AG04450 (cell line): ENCODE measurements at regions not wholly inside any gene's neighbourhood (a gene's known extent, or its start where the extent isn't known, plus 50 kb on each side); places are given as distances from the start of the nearest gene placed in this dataset.

Experiments used
- CTCF ChIA-PET: fragments of 300-600, 350-600 bp; formaldehyde crosslinking; extraction: SDS; loops from one replicate; lab custom pipeline; 2022; ENCODE audit warnings: antibody characterized with exemption, inconsistent platforms; lab: Charles Lee
- POLR2A ChIA-PET: fragments of 350-600 bp; formaldehyde crosslinking; extraction: SDS; loops from one replicate; lab custom pipeline; 2021; ENCODE audit warnings: antibody characterized with exemption, inconsistent platforms; lab: Yijun Ruan, JAX
- DNase-seq: peaks from one replicate; pipeline ENCODE4 v3.0.0-alpha.2; 2011; ENCODE audit warnings: low read depth, low spot score
- H3K27ac ChIP-seq: one replicate; pipeline ENCODE4 v1.5.1; 2012; ENCODE audit warnings: low read depth, low read length, control low read depth
- H3K27me3 ChIP-seq: one replicate; pipeline ENCODE4 v1.6.0; 2012; ENCODE audit warnings: low read length; ENCODE audit not compliant: control insufficient read depth, insufficient read depth
- H3K4me3 ChIP-seq: 2 replicates; pipeline ENCODE4 v1.5.1; 2011; ENCODE audit warnings: mild to moderate bottlenecking, low read depth, low read length, control low read depth
- H3K9me3 ChIP-seq: 2 replicates; pipeline ENCODE4 v1.5.1; 2012; ENCODE audit warnings: low read length; ENCODE audit not compliant: control insufficient read depth, insufficient read depth
- TF ChIP-seq, protein P1 (sequence below): IDR thresholded peaks from 2 replicates; pipeline ENCODE4 v1.5.1; 2011; ENCODE audit warnings: low read depth, low read length, control low read depth, inconsistent platforms

DNA sequence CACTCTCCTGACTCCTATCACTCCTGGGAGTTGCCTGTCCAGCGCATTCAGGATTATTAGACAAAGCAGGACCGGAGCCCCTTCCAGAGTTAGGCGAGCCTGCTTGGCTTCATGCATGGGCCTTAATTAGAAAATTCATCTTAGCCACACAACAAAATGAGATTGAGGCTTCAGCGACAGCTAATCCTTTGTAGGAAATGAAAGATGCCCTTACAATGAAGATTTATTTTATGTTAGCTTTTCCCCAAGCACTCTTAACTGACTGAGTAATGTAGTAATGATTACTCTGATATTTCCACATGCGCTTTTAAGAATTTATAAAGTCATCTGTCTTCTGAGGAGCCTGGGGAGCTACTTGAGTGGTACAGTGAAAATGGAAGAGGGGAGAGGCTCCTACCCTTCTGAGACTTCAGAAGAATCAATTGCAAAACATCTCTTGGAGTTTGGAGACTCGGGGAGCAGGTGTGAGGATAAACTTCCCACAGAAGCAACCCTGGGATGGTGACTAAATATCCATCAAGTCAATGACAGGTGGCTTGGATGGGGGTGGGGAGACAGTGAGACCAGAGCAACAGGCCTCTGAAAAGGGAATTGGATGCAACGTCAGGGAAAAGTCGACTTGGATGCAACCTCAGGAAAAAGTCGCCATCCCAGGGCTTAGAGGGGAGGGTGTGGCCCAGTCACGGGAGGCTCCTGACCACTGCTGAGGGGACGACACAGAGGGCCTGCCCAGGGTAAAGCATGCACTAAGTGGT is 434.5 kb upstream of the B3GAT1 start:
- no peak overlapping the region for H3K4me3 ChIP-seq
- DNase-seq: no peak
- peaks cover 58% of the 10 kb centered on the region for H3K9me3 ChIP-seq
- POLR2A ChIA-PET: no interaction called here
- no peaks in the 10 kb centered on the region for H3K27me3 ChIP-seq
- H3K27ac ChIP-seq: no peak overlapping the region
- TF ChIP-seq, protein P1, sequence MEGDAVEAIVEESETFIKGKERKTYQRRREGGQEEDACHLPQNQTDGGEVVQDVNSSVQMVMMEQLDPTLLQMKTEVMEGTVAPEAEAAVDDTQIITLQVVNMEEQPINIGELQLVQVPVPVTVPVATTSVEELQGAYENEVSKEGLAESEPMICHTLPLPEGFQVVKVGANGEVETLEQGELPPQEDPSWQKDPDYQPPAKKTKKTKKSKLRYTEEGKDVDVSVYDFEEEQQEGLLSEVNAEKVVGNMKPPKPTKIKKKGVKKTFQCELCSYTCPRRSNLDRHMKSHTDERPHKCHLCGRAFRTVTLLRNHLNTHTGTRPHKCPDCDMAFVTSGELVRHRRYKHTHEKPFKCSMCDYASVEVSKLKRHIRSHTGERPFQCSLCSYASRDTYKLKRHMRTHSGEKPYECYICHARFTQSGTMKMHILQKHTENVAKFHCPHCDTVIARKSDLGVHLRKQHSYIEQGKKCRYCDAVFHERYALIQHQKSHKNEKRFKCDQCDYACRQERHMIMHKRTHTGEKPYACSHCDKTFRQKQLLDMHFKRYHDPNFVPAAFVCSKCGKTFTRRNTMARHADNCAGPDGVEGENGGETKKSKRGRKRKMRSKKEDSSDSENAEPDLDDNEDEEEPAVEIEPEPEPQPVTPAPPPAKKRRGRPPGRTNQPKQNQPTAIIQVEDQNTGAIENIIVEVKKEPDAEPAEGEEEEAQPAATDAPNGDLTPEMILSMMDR: no peak
- CTCF ChIA-PET: no interaction called here

DNA sequence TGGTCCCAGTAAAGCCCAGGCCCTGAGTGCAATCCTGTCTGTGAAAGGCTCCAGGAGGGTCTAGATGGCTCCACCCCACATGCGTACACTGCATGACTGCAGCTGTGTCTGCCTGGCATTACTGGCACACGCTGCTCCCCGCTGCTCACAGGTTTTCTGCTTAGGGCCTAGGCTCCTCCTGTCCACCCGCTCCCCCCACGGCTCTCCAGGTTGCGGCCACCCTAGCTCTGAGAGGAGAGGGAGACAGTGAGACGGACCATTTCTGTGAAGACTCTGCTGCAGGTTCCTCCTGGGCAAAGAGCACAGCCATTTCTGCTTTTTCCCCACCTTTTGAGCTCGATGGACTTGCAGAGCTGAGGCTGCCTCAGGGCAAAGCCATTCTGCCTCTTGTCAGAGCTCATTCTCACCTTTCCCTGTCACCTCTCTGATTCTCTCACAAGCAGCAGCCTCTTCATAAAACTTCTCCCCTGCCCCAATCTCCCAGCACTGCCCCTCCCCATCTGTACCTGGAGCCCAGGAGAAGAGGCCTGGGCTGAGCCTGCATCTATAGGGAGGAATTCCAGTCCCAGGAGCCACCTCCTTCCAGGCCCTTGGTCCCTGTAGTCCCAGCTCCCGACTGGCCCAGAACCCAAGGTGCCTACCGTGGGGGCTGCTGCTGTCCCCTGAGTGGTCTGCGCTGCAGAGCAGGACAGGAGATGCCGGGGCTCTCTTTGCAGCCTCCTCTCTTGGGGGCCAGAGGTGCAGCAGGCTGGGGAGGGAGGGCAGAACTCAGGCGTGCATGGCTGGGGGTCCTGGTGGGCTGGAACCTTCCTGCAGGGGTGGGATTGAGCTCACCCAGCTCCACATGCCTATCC is 433.7 kb upstream of the B3GAT1 start:
- ChIA-PET POLR2A (no interaction called here), CTCF (no interaction called here)
- TF ChIP-seq, protein P1: no peak
- no peak overlapping the region for H3K27ac ChIP-seq
- peaks cover 57% of the 10 kb centered on the region for H3K9me3 ChIP-seq
- no peak for DNase-seq
- no peaks in the 10 kb centered on the region for H3K27me3 ChIP-seq
- H3K4me3 ChIP-seq: no peak overlapping the region

DNA sequence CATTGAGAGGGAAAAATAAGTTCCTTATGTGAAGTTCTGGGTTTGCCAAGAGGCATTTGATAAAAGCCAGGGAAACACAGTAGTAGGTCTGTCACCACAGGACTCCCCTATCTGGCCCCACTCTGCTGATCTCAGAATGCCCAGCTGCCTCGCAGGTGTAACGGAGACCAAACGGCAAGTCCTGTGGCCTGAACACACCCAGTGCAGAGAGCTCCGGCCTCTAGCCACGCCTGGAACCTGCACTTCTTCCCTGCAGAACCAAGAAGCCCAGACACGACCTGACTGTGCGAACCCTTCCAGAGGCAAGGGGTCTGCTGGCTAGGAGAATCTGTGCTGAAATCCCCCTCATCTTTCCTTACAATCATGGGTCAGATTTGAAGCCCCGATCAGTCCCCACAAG is 432.8 kb upstream of the B3GAT1 start:
- no peak for DNase-seq
- POLR2A ChIA-PET: no interaction called here
- CTCF ChIA-PET: no interaction called here

DNA sequence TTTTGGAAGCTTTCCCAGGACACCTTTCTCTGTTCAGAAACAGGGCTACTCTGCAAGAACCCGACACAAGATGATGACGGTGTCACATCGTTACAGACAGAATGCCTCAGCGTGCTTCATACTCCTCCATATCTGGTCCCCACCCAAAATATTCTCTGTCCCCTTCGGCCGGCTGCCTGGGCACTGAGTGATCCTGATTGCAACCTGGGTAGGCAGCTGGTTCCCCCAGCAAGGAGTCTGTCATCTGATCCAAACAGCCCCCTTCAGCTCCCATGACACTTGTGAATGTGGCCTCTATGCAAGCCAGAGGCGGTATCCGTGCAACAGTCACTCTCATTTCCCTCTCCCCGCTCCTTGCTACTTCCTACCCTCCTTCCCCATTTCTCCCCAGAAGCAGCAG is 431.7 kb upstream of the B3GAT1 start:
- H3K9me3 ChIP-seq: peaks cover 58% of the 10 kb centered on the region
- no peak for DNase-seq
- no peak overlapping the region for H3K27ac ChIP-seq
- no peaks in the 10 kb centered on the region for H3K27me3 ChIP-seq
- ChIA-PET CTCF (no interaction called here), POLR2A (no interaction called here)
- no peak overlapping the region for H3K4me3 ChIP-seq
- TF ChIP-seq, protein P1: no peak

More for the DNA sequence above, 432.8 kb upstream of the B3GAT1 start:
- TF ChIP-seq, protein P1: no peak
- Histone ChIP-seq H3K4me3 (no peak overlapping the region), H3K27ac (no peak overlapping the region), H3K9me3 (peaks cover 56% of the 10 kb centered on the region), H3K27me3 (no peaks in the 10 kb centered on the region)

DNA sequence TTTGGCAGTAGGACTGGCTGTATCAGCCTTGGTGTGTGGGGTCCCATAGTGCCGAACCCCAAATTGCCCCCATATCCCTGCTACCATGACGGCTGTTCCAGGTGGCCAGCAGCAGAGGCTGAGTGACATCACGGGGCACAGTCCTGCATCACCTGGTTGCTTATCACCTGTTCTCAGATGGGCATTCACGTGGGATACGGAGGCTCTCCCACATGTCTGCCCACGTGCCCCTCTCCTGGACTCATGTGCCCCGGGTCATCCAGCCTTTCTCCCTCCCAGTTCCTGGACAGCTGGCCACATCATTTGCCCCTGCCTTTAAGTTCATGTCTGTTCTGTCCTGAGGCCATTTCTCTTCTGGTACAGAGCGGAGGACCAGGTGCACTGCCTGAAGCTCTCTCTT is 431.0 kb upstream of the B3GAT1 start:
- ChIA-PET CTCF (no interaction called here), POLR2A (no interaction called here)
- Histone ChIP-seq H3K4me3 (no peak overlapping the region), H3K27me3 (no peaks in the 10 kb centered on the region), H3K27ac (no peak overlapping the region), H3K9me3 (peaks cover 65% of the 10 kb centered on the region)
- no peak for DNase-seq
- TF ChIP-seq, protein P1: no peak
